IMR-90 (cell line): ENCODE measurements at regions not wholly inside any gene's neighbourhood (a gene's known extent, or its start where the extent isn't known, plus 50 kb on each side); places are given as distances from the start of the nearest gene placed in this dataset.

Source experiments
- FOS ChIP-seq: fragments of 150-350 bp; IDR thresholded peaks from 2 replicates; pipeline ENCODE4 v1.6.1; 2016; ENCODE audit warnings: low read depth, low read length
- NFE2L2 ChIP-seq: fragments of 150-350 bp; IDR thresholded peaks from 2 replicates; pipeline ENCODE4 v1.6.1; 2016; ENCODE audit warnings: low read depth, mild to moderate bottlenecking, low read length
- POLR2A ChIP-seq: IDR thresholded peaks from 2 replicates; pipeline ENCODE4 v1.6.1; 2012; ENCODE audit warnings: mild to moderate bottlenecking, low read depth, low read length
- RAD21 ChIP-seq: IDR thresholded peaks from 2 replicates; pipeline ENCODE4 v1.6.1; 2012; ENCODE audit warnings: low read length, improper control_type of control experiment
- RCOR1 ChIP-seq: IDR thresholded peaks from 2 replicates; pipeline ENCODE4 v1.6.1; 2012; ENCODE audit warnings: mild to moderate bottlenecking, low read length, improper control_type of control experiment; ENCODE audit not compliant: insufficient replicate concordance
- RFX5 ChIP-seq: IDR thresholded peaks from 2 replicates; pipeline ENCODE4 v1.8.0; 2012; ENCODE audit warnings: low read depth, mild to moderate bottlenecking, low read length, moderate library complexity
- TF ChIP-seq, protein P1 (sequence below): conservative IDR thresholded peaks from 2 replicates; pipeline ENCODE4 v1.5.1; 2012; ENCODE audit warnings: mild to moderate bottlenecking, low read depth, low read length, improper control_type of control experiment
- TF ChIP-seq, protein P2 (sequence below): fragments of 150-350 bp; IDR thresholded peaks from 2 replicates; pipeline ENCODE4 v1.6.1; 2017; ENCODE audit warnings: mild to moderate bottlenecking, antibody characterized with exemption, low read length, low read depth

DNA sequence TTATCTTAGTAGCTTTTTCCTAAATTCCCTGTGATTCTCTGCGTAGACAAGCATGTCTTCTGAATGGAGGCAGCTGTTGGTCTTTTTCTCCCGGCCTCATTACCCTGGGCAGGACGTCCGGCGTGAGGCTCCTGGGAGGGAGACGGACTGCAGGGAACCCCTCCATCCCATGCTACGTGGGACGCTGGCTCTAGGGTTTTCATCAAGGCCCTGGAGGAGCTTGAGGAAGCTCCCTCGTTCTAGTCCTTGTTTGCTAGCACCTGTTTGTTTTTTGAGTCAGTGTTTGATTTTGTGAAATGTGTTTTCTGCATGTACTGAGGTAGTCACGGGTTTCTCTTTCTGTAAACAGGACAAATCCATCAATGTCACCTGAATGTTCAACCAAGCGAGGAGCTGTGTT lies 99.3 kb upstream of the TMEM18 start:
- TF ChIP-seq, protein P1, sequence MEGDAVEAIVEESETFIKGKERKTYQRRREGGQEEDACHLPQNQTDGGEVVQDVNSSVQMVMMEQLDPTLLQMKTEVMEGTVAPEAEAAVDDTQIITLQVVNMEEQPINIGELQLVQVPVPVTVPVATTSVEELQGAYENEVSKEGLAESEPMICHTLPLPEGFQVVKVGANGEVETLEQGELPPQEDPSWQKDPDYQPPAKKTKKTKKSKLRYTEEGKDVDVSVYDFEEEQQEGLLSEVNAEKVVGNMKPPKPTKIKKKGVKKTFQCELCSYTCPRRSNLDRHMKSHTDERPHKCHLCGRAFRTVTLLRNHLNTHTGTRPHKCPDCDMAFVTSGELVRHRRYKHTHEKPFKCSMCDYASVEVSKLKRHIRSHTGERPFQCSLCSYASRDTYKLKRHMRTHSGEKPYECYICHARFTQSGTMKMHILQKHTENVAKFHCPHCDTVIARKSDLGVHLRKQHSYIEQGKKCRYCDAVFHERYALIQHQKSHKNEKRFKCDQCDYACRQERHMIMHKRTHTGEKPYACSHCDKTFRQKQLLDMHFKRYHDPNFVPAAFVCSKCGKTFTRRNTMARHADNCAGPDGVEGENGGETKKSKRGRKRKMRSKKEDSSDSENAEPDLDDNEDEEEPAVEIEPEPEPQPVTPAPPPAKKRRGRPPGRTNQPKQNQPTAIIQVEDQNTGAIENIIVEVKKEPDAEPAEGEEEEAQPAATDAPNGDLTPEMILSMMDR: no peak
- TF ChIP-seq FOS (no peak), POLR2A (no peak), RCOR1 (no peak), NFE2L2 (no peak), RAD21 (no peak), RFX5 (no peak)
- TF ChIP-seq, protein P2, sequence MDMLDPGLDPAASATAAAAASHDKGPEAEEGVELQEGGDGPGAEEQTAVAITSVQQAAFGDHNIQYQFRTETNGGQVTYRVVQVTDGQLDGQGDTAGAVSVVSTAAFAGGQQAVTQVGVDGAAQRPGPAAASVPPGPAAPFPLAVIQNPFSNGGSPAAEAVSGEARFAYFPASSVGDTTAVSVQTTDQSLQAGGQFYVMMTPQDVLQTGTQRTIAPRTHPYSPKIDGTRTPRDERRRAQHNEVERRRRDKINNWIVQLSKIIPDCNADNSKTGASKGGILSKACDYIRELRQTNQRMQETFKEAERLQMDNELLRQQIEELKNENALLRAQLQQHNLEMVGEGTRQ: no peak
